Activated CD4-positive, alpha-beta memory T cell treated with anti-CD3 and anti-CD28 coated beads, Interleukin-2, amount 10 ng/mL, durations not matched to agents 7 days and 5 days (primary cell): ENCODE measurements at regions not wholly inside any gene's neighbourhood (a gene's known extent, or its start where the extent isn't known, plus 50 kb on each side); places are given as distances from the start of the nearest gene placed in this dataset.

Experiments used
- CTCF ChIA-PET: fragments of 350-600 bp; sonication (Branson Sonifier 250); formaldehyde crosslinking; loops from one replicate; lab custom pipeline; 2021; ENCODE audit warnings: antibody characterized with exemption, inconsistent platforms; lab: Charles Lee
- POLR2A ChIA-PET: fragments of 350-600 bp; sonication (Branson Sonifier 250); formaldehyde crosslinking; loops from one replicate; lab custom pipeline; 2021; ENCODE audit warnings: antibody characterized with exemption; lab: Charles Lee
- DNase-seq: peaks from one replicate; pipeline ENCODE4 v3.0.0-alpha.2; 2020
- H3K27ac Mint-ChIP-seq: one replicate; pipeline ENCODE4 v1.8.0; 2021; ENCODE audit warnings: mild to moderate bottlenecking, mixed read lengths
- H3K27me3 Mint-ChIP-seq: one replicate; pipeline ENCODE4 v1.8.0; 2021; ENCODE audit warnings: mixed read lengths
- H3K36me3 Mint-ChIP-seq: one replicate; pipeline ENCODE4 v1.8.0; 2021; ENCODE audit warnings: low read depth, mixed read lengths
- H3K4me1 Mint-ChIP-seq: one replicate; pipeline ENCODE4 v1.8.0; 2021; ENCODE audit warnings: mixed read lengths
- H3K4me3 Mint-ChIP-seq: one replicate; pipeline ENCODE4 v1.8.0; 2021; ENCODE audit warnings: mild to moderate bottlenecking, mixed read lengths
- H3K9me3 Mint-ChIP-seq: one replicate; pipeline ENCODE4 v1.8.0; 2021; ENCODE audit warnings: mixed read lengths

DNA sequence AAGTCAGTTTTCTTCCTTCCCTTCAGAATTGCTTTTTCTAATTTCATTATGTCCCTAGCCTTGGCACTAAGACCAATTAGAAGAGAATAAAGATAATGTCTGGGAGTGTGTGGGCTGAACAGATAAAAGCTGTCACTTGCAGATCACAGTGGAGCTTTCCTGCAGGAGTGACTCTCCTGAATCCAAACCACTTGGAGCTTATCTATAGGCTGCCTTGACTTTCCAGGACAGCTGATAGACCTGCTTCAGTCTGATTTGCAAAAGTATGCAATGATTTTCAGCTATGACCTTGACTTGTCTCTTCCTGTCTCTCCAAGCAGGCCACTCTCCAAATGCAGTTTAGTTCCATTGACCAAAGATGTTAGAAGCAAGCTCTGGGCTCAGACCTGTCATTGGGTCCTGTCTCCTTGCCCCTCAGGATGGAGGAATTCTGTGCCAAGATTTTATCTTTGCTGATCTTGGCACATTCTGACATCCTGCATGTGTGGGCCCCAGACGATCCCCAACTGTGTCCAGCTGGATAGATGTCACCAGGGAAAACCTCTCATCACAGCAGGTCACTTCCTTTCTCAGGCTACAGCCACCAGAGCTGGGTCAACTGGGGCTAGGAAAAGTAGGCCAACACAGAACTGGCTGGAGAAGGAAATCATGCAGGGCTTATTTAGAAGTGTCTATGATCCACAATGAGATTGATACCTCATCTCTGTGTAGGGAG, 120.9 kb upstream of the ZNF438 start:
- ChIA-PET POLR2A (no interaction called here), CTCF (interaction anchor here (1.2 kb wide), 1 partner anchor 20 kb away, joined by 3 read pairs; no protein-coding TSS in a partner anchor)
- no peaks in the 10 kb centered on the region for H3K4me1 Mint-ChIP-seq
- peaks cover 2% of the 10 kb centered on the region for H3K9me3 Mint-ChIP-seq
- no peaks in the 10 kb centered on the region for H3K36me3 Mint-ChIP-seq
- no peak overlapping the region for H3K4me3 Mint-ChIP-seq
- H3K27ac Mint-ChIP-seq, result no peak overlapping the region
- H3K27me3 Mint-ChIP-seq, result no peaks in the 10 kb centered on the region
- DNase-seq, result no peak

DNA sequence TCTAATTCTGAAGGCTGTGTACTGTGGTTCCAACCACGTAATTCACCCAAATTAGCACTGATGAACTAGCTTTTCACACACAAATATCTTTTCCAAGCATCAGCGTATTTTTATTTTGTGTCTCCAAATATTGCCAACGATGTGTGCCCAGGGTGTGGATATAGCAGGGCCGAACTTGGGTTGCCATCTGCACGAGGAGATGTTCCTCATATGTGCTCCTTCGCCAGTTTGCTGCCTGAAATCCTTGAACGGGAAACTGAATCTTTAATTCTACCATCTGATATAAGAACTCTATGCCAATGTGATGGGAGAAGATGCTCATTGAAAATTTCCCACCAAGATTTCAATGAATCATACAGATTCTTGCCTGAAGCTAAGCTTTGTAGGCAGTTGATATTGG, 121.5 kb upstream of the ZNF438 start:
- Mint-ChIP-seq H3K4me3 (no peak overlapping the region), H3K27me3 (no peaks in the 10 kb centered on the region), H3K9me3 (peaks cover 2% of the 10 kb centered on the region), H3K27ac (no peak overlapping the region), H3K4me1 (no peaks in the 10 kb centered on the region), H3K36me3 (no peaks in the 10 kb centered on the region)
- no peak for DNase-seq
- ChIA-PET POLR2A (no interaction called here), CTCF (interaction anchor here (1.2 kb wide), 1 partner anchor 20 kb away, joined by 3 read pairs; no protein-coding TSS in a partner anchor)

DNA sequence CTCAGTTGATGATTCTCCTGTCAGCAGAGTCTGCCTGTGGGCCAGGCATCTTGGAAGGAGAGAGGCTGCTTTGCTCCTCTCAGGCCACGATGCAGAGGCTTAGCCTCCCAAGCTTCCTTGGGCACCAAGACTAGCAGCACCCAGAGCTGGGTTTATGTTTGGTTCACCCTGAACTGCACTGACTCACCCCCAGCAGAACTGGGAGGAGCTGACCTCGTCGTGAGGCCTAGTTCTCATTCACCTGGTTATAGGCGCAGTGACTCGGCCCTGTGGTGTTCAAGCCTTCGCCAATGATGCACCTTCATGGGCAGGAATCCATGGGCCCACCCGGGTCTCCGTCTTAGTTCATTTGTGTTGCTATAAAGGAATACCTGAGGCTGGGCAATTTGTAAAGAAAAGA, 122.0 kb upstream of the ZNF438 start:
- POLR2A ChIA-PET, result no interaction called here
- CTCF ChIA-PET, result no interaction called here
- no peaks in the 10 kb centered on the region for H3K4me1 Mint-ChIP-seq
- H3K9me3 Mint-ChIP-seq, result peaks cover 2% of the 10 kb centered on the region
- no peak overlapping the region for H3K4me3 Mint-ChIP-seq
- H3K36me3 Mint-ChIP-seq, result no peaks in the 10 kb centered on the region
- no peaks in the 10 kb centered on the region for H3K27me3 Mint-ChIP-seq
- no peak for DNase-seq
- H3K27ac Mint-ChIP-seq, result no peak overlapping the region

- no peaks in the 10 kb centered on the region for H3K36me3 Mint-ChIP-seq
- H3K4me3 Mint-ChIP-seq, result no peak overlapping the region
- POLR2A ChIA-PET, result no interaction called here
- H3K27ac Mint-ChIP-seq, result no peak overlapping the region
- no peaks in the 10 kb centered on the region for H3K4me1 Mint-ChIP-seq
- CTCF ChIA-PET, result no interaction called here
- no peaks in the 10 kb centered on the region for H3K27me3 Mint-ChIP-seq
- DNase-seq, result no peak
- H3K9me3 Mint-ChIP-seq, result peaks cover 2% of the 10 kb centered on the region
Observed at GRCh38 chr10:31154996-31155395, 123.3 kb upstream of the ZNF438 start.

- Mint-ChIP-seq H3K27ac (no peak overlapping the region), H3K4me3 (no peak overlapping the region), H3K9me3 (peaks cover 2% of the 10 kb centered on the region), H3K4me1 (no peaks in the 10 kb centered on the region), H3K36me3 (no peaks in the 10 kb centered on the region), H3K27me3 (peaks cover 11% of the 10 kb centered on the region)
- CTCF ChIA-PET, result no interaction called here
- POLR2A ChIA-PET, result no interaction called here
- no peak for DNase-seq
Observed at GRCh38 chr10:31157123-31158010, 125.7 kb upstream of the ZNF438 start.

DNA sequence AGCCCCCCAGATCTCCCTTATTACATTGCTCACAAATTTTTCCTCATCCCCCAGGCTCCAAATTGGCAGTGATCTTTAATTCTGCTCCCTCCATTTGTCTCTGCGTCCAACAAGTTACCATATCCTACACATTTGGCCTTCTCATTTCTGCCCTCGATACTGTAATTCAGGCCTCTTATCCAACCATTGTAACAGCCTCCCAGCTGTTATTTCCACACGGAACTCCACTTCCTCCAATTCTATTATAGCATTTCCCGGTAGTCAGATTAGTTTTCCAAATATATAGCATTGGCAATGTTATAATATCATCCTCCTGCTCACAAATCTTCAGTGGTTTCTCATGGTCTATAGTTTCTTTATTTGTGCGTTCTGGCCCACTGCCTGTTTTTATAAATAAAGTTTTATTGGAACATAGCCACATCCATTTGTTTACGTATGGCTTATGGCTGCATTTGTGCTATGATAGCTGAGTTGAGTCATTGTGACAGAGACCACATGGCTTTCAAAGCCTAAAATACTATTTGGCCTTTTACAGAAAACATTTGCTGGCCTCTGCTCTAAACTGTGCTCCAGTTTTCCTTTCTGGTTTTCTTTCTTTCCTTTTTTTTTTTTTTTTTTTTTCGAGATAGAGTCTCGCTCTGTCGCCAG, 126.5 kb upstream of the ZNF438 start:
- Mint-ChIP-seq H3K27ac (no peak overlapping the region), H3K4me3 (no peak overlapping the region), H3K36me3 (no peaks in the 10 kb centered on the region), H3K9me3 (peaks cover 2% of the 10 kb centered on the region), H3K27me3 (peaks cover 11% of the 10 kb centered on the region), H3K4me1 (no peaks in the 10 kb centered on the region)
- POLR2A ChIA-PET, result no interaction called here
- CTCF ChIA-PET, result no interaction called here
- DNase-seq, result no peak

DNA sequence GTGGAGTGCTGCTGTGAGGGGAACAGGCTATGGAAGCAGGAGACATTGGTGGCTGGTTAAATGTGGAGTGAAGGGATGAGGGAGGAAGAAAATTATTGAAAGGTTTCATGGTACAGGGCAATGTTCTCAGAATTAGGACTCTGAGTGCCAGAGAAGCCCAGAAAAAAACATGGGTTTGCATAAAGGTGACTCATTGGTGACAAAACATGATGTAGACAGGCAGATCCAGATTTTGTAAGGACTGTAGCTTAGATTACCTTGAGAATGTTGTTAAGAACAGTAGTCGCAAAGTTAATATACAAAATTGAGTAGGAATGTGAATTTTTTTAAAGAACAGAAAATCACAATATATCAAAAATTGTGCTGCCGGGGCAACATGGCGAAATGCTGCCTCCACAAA, 134.9 kb upstream of the ZNF438 start:
- CTCF ChIA-PET, result no interaction called here
- Mint-ChIP-seq H3K27me3 (peaks cover 5% of the 10 kb centered on the region), H3K4me3 (no peak overlapping the region), H3K36me3 (no peaks in the 10 kb centered on the region), H3K9me3 (peaks cover 4% of the 10 kb centered on the region), H3K4me1 (no peaks in the 10 kb centered on the region), H3K27ac (no peak overlapping the region)
- POLR2A ChIA-PET, result no interaction called here
- no peak for DNase-seq

DNA sequence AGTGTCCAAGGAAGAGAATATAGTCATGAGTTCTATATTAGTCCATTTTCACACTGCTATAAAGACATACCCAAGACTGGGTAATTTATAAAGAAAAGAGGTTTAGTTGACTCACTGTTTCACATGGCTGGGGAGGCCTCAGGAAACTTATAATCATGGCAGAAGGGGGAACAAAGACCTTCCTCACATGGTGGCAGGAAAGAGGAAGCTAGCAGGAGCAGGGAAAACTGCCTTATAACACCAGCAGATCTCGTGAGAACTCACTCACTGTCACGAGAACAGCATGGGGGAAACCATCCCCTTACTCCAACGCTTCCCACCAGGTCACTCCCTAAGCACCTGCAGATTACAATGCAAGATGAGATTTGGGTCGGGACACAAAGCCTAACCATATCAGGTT, 139.0 kb upstream of the ZNF438 start:
- Mint-ChIP-seq H3K27me3 (peaks cover 16% of the 10 kb centered on the region), H3K9me3 (peaks cover 15% of the 10 kb centered on the region), H3K4me3 (no peak overlapping the region), H3K4me1 (no peaks in the 10 kb centered on the region), H3K36me3 (peaks cover 6% of the 10 kb centered on the region), H3K27ac (no peak overlapping the region)
- no peak for DNase-seq
- ChIA-PET POLR2A (no interaction called here), CTCF (no interaction called here)

- Mint-ChIP-seq H3K4me3 (no peak overlapping the region), H3K36me3 (peaks cover 7% of the 10 kb centered on the region), H3K4me1 (no peaks in the 10 kb centered on the region), H3K27me3 (peaks cover 18% of the 10 kb centered on the region), H3K27ac (no peak overlapping the region), H3K9me3 (peaks cover 14% of the 10 kb centered on the region)
- POLR2A ChIA-PET, result no interaction called here
- CTCF ChIA-PET, result no interaction called here
- DNase-seq, result no peak
Observed at GRCh38 chr10:31171402-31172083, 139.9 kb upstream of the ZNF438 start.

GRCh38 chr10:31172925-31173324, 141.3 kb upstream of the ZNF438 start:
- H3K27ac Mint-ChIP-seq, result no peak overlapping the region
- H3K27me3 Mint-ChIP-seq, result peaks cover 18% of the 10 kb centered on the region
- ChIA-PET CTCF (no interaction called here), POLR2A (no interaction called here)
- no peak for DNase-seq
- peaks cover 7% of the 10 kb centered on the region for H3K36me3 Mint-ChIP-seq
- no peaks in the 10 kb centered on the region for H3K4me1 Mint-ChIP-seq
- H3K4me3 Mint-ChIP-seq, result no peak overlapping the region
- peaks cover 18% of the 10 kb centered on the region for H3K9me3 Mint-ChIP-seq

DNA sequence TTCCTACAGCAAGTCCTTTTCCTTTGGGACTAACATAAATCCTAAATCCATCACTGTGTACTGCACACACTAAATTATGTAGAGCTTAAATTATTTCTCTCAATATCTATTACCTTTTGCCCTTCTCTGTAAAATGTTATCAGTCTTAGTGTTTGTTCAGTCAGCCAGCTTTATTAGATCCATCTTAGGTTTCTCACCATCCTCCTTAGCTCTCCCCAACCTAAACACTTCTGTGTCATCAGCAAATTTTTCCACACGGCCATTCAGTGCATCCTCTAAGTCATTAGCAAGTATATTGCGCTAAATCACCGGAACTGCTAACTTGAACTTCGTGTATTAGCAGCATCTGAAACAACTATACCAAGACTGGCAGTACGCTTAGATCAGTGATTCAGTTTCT, 142.1 kb upstream of the ZNF438 start:
- CTCF ChIA-PET, result no interaction called here
- Mint-ChIP-seq H3K27me3 (peaks cover 18% of the 10 kb centered on the region), H3K4me3 (no peak overlapping the region), H3K27ac (no peak overlapping the region), H3K9me3 (peaks cover 18% of the 10 kb centered on the region), H3K36me3 (peaks cover 7% of the 10 kb centered on the region), H3K4me1 (no peaks in the 10 kb centered on the region)
- POLR2A ChIA-PET, result no interaction called here
- no peak for DNase-seq

- ChIA-PET POLR2A (no interaction called here), CTCF (no interaction called here)
- Mint-ChIP-seq H3K27ac (no peak overlapping the region), H3K4me1 (no peaks in the 10 kb centered on the region), H3K9me3 (peaks cover 13% of the 10 kb centered on the region), H3K27me3 (peaks cover 11% of the 10 kb centered on the region), H3K4me3 (no peak overlapping the region), H3K36me3 (peaks cover 7% of the 10 kb centered on the region)
- no peak for DNase-seq
Observed at GRCh38 chr10:31179091-31179680, 139.8 kb upstream of the ZEB1 start.
